HG03039 (cell line): ENCODE measurements at regions not wholly inside any gene's neighbourhood (a gene's known extent, or its start where the extent isn't known, plus 50 kb on each side); places are given as distances from the start of the nearest gene placed in this dataset.

Experiments
- ATAC-seq: cut with Tn5 transposase; IDR thresholded peaks from one replicate; pipeline ENCODE4 v1.9.1; 2021; ENCODE audit warnings: mild to moderate bottlenecking, moderate library complexity; ENCODE audit not compliant: unreplicated experiment

GRCh38 chr18:61729322-61729721, 163.5 kb downstream of the RNF152 start:
- ATAC-seq, result no peak

GRCh38 chr18:61727241-61728193, 165.3 kb downstream of the RNF152 start:
- no peak for ATAC-seq

- ATAC-seq, result no peak
Measured at GRCh38 chr18:61724532-61724931, 168.3 kb downstream of the RNF152 start.

DNA sequence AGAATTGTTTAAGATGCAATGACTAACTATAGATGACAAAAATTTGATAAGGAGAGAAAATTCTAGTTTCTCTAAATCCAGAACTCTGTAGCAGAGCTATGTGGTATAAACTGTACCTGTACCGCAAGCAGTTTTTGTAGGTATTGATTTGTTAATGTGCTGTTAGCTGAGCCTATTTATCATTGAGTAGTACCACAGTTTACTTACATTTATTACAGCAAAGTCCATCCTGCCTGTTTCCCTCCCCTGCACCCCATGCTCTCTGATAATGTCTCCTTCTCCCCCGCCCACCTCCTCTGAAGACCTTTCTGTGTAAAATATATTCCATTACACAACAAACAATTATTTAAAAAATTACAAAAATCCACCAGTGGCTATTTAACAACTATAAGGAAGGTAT, 170.6 kb downstream of the RNF152 start:
- ATAC-seq, result no peak

- ATAC-seq, result no peak
Measured at GRCh38 chr18:61720496-61720895, 172.3 kb downstream of the RNF152 start.

DNA sequence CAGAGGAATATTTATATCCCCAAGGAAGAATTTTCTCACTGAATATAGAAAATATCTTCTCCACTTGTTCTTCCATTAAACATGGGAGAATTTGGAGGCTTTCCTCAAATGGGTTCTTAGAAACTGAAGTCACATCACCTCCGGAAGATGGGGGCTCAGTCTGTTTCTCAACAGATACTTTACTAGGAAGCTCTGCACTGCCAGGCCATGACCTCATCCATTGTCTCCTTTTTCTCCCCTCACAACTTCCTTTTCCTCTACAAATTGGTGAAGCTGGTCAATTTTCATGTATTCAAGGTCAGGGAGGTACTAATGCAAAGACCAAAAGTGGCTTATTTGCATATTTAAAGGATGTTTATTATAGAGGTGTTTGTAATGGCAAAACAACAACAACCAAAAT, 173.1 kb downstream of the RNF152 start:
- no peak for ATAC-seq

DNA sequence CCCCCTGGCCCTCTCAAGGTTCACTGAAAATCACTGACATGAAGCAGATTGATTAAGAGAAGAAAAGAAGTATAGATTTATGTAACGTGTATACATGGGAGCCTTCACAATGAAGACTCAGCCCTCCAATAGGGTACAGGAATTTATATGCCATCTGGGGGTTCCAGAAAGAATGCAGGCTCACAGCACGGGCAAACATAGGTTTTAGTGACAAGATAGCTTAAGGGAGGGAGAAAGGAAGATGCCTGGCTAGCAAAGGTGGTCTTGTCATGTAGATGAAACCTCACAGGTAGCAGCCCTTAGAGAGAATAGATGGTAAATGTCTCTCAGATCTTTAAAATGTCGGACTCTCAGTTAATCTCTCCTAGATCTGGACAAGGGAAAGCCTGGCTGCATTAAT, 173.9 kb downstream of the RNF152 start:
- no peak for ATAC-seq

GRCh38 chr18:61714421-61714820, 178.4 kb downstream of the RNF152 start:
- no peak for ATAC-seq

GRCh38 chr18:61713502-61713901, 179.3 kb downstream of the RNF152 start:
- ATAC-seq, result no peak

DNA sequence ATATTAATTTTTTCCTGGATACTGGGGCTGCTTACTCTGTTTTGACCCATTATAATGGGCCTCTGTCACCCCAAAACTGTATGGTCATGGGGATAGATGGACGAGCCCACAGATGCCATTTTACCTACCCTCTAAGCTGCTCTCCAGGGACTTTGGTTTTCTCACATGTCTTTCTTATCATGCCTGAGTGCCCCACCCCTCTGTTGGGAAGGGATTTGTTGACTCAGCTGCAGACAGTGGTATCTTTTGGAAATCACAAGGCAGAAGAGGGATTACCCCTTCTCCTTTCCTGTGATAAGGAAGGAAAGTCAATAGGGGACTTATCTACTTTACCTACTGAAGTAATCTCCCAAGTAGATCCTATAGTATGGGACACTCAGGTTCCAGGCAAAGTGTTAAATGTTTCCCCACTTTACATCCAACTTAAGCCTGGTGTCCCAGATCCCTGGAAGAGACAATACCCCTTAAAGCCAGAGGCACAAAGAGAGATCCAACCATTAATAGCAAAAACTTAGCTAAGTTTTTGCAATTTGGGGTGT, 182.7 kb downstream of the RNF152 start:
- no peak for ATAC-seq

DNA sequence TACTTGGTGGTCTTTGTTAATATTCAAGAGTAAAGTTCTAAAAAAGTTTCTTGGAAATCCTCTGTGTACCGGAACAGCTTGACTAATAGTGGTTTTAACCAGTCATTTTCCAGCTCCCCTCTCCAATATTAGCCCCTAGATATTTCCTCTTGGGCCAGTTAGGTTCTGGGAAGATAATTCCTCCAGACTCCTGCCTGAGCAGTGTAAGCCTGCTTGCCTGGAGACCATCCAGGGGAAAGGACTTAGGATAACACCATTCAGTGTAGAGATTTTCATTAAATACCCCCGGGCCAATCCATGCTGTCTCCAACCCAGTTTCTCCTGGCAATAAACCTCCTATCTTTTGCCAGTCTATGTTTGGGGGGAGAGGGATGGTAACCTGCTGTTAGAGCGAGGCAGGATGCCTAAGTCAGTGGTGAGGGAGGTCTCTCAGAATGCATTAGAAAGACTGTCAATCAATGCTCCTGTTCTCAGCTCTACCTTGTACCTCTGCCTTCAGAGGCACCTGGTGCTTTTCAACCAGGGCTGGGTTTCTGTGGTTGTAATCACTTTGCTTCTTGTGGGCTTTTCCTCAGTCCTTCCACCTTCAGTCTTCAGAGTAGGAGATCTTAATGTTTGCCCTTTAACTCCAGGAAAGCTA, 186.4 kb downstream of the RNF152 start:
- ATAC-seq, result no peak

- ATAC-seq, result no peak
Measured at GRCh38 chr18:61703508-61703907, 189.3 kb downstream of the RNF152 start.

GRCh38 chr18:61702007-61702406, 190.8 kb downstream of the RNF152 start:
- no peak for ATAC-seq

DNA sequence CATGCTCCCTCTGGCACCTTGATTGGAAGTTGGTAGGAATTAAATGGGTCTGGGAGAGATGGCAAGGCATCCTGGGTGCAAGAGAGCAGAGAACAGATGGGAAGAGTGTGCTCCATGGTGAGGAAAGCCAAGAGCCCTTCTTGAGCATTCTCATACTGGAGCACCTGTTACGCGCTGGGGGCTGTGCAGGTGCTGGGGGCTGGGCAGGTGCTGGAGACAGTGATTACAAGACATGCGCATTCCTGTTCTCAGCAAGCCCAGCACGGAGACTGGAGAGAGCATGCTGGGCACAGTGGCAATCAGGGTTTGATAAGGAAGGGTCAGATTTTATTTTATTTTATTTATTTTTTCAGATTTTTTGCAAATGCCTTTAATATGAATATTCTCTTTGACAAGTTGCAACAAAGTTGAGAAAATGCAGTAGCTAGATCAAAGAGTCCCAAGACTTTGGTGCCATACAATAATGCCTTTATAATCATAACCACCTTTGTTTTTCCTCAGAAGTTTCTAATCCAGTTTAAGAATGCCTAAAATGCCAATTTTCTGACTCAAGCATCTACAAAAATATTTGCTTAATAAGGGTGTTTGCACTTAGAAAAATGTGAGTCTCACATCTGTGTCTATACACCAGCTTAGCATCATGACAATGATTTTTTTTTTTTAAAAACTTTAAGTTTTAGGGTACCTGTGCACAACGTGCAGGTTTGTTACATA, 193.3 kb downstream of the RNF152 start:
- no peak for ATAC-seq

DNA sequence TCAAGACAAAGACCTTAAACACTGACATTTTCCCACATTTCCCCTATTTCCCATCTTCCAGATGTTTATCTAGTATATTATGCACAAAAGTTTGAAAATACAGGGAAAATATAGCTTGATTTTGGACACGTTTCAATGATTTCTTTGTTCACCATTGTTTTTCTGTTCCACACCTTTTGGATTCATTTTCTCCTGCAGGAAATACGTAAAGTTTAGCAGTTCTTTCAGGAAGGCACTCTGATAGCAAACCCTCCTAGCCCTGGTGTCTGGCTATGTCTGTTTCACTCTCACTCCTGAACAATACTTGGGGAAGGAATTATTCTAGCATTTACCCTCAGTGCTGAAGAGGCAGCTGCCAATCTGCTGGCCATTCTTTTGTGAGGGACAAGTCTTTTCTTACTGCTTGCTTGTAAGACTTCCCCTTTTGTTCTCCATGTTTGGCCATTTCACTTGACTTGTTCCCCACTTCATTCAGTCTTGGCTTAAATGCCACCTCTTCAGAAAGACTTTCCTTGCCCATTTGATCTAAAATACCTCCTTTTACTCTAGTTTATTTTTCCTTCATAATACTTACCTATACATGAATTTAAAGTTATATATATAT, 195.4 kb downstream of the RNF152 start:
- ATAC-seq, result no peak

- ATAC-seq, result no peak
Measured at GRCh38 chr18:61694236-61694635, 198.6 kb downstream of the RNF152 start.

DNA sequence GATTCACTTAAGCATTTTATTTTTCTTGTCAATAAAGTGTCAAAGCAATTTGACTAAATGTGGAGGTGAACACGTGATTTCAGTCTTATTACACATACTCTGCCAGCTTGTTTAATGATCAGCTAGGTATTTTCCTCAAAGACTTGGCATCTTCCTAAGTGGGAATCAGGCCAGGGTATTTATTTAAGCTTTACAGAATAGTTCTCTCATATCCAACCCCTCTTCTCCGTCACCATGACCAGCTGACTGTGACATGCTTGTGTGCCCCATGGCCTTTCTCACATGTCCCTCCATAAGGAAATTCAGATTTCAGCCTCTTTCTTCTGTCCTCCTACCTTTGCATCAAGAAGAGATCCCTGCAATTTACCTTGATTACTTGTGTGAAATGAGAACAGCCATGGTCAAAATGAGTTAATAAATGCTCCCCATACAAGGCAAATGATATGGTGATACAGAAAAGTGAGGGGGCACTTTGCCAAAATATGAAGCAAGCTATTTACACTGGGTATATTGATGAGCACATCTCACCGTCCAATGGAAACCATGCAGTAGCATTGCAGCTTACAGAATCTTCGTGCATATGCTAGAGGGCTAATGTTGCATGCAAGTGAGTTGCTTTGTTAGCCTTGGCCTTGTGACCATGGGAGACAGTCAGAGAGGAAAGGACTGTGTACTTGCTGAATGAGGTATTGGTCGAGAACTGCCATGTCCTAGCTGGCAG, 202.2 kb downstream of the RNF152 start:
- no peak for ATAC-seq

DNA sequence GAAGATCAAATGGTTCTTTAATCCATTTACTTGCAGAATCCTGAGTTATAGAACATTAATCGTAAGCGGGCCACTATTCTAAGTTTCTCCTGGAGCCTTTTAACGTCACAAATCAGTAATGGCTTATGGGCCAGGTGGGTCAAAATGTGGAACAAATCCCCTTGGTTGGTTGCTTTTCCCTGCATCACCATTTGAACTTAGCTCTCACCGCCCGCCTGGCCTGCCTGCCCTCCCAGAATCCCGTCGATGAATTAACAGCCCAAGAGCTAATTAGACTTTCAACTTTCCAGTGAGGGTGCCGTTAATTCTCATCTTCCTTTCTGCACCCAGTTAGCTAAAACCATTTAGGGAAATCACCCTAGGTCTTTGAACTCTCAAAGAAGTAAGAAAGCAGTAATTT, 205.5 kb downstream of the RNF152 start:
- ATAC-seq, result no peak

GRCh38 chr18:61683856-61684255, 209.0 kb downstream of the RNF152 start:
- ATAC-seq, result no peak

- ATAC-seq, result no peak
Measured at GRCh38 chr18:61681065-61681464, 211.7 kb downstream of the RNF152 start.
